ENCODE measurements at regions not wholly inside any gene's neighbourhood (a gene's known extent, or its start where the extent isn't known, plus 50 kb on each side); places are given as distances from the start of the nearest gene placed in this dataset.

GRCh38 chr16:51003850-51004566 lies 147.1 kb downstream of the SALL1 start:
- TF ChIP-seq, protein P1, sequence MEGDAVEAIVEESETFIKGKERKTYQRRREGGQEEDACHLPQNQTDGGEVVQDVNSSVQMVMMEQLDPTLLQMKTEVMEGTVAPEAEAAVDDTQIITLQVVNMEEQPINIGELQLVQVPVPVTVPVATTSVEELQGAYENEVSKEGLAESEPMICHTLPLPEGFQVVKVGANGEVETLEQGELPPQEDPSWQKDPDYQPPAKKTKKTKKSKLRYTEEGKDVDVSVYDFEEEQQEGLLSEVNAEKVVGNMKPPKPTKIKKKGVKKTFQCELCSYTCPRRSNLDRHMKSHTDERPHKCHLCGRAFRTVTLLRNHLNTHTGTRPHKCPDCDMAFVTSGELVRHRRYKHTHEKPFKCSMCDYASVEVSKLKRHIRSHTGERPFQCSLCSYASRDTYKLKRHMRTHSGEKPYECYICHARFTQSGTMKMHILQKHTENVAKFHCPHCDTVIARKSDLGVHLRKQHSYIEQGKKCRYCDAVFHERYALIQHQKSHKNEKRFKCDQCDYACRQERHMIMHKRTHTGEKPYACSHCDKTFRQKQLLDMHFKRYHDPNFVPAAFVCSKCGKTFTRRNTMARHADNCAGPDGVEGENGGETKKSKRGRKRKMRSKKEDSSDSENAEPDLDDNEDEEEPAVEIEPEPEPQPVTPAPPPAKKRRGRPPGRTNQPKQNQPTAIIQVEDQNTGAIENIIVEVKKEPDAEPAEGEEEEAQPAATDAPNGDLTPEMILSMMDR (conservative IDR thresholded peaks at IDR 0.05 in 1 of 2, IDR thresholded peaks at IDR 0.05 in 1 of 2; ENCODE audit: extremely low read depth in 1 of 2, insufficient read depth in 1 of 2, low read depth in 1 of 2, low read length in 2 of 2), result no peak
- no peak for TF ChIP-seq EZH2 (IDR thresholded peaks at IDR 0.05; ENCODE audit: borderline replicate concordance, low read length)

All from mammary epithelial cell (primary cell).